ENCODE measurements at regions not wholly inside any gene's neighbourhood (a gene's known extent, or its start where the extent isn't known, plus 50 kb on each side); places are given as distances from the start of the nearest gene placed in this dataset.
"Not testable (repeated sequence)": the region's sequence is repeated elsewhere in the genome, so short reads cannot be mapped to it uniquely, and the experiment has no call there.

DNA sequence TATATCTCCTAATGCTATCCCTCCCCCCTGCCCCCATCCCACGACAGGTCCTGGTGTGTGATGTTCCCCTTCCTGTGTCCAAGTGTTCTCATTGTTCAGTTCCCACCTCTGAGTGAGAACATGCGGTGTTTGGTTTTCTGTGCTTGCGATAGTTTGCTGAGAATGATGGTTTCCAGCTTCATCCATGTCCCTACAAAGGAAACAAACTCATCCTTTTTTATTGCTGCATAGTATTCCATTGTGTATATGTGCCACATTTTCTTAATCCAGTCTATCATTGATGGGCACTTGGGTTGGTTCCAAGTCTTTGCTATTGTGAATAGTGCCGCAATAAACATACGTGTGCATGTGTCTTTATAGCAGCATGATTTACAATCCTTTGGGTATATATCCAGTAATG, 146.9 kb downstream of the LYPLAL1 start:
- DNase-seq (ENCODE audit: low read depth in 2 of 2, low spot score in 1 of 2): not testable (repeated sequence)

DNA sequence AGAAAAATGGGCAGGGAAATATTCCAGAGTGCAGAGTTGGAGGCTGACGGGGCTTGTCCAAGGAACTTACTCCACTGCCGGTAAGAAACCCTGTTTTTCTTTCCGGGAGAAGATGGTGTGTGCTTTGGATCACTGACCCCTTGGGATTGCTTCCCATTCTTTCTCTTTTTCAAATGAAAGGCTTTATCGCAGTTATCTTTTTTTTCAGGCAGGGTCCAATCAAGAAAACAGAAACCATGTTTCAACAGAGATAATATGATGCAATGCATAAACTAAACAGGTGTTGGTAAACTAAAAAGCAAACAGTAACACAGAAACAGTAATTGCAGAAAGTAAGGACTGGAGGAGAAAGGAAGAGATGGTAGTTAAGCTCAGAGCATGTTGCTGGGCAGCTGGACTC, 145.1 kb downstream of the LYPLAL1 start:
- no peak for DNase-seq (ENCODE audit: low read depth in 2 of 2, low spot score in 1 of 2)

DNA sequence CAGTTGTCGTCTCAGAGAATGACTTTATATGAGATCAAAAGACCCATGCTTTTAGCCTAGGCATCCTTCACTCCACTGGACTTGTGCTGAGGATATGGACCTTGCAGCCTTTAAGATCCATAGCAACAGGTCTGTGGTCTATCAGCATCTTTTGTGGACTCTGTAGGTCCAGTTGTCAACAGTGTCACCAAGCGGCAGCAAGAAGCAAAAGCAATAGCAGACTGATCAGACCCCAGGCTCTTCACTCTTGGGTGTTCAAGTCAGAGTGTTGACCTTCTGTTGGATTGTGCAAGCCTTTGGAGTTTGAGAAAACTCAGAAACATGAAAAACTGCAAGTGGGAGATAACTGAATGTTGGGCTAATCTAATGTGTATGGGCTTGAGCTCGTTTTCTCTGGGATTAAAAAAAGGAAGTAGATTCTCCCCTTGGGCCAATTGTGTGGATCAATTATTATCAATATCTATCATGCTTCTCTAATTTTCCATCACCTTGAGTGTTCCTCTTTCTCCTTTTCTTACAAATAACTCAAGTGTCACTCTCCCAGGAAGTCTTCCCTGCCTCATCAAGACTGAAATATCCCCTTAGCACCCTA, 144.2 kb downstream of the LYPLAL1 start:
- no peak for DNase-seq (ENCODE audit: low read depth in 2 of 2, low spot score in 1 of 2)

- no peak for DNase-seq (ENCODE audit: low read depth in 2 of 2, low spot score in 1 of 2)
These were observed 142.4 kb downstream of the LYPLAL1 start for GRCh38 chr1:219316066-219316465.

DNA sequence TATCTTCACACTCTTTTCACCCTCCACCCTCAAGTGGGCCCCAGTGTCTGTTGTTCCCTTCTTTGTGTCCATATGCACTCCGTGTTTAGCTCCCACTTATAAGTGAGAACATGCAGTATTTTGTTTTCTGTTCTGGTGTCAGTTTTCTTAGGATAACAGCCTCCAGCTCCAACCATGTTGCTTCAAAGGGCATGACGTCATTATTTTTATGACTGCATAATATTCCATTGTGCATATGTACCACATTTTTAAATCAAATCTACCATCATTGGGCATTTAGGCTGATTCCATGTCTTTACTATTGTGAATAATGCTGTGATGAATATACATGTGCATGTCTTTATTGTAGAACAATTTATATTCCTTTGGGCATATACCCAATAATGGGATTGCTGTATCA, 140.3 kb downstream of the LYPLAL1 start:
- DNase-seq (ENCODE audit: low read depth in 2 of 2, low spot score in 1 of 2): no peak

GRCh38 chr1:219312967-219313366, 139.3 kb downstream of the LYPLAL1 start:
- DNase-seq (ENCODE audit: low read depth in 2 of 2, low spot score in 1 of 2): no peak

GRCh38 chr1:219310181-219310728, 136.6 kb downstream of the LYPLAL1 start:
- no peak for DNase-seq (ENCODE audit: low read depth in 2 of 2, low spot score in 1 of 2)

DNA sequence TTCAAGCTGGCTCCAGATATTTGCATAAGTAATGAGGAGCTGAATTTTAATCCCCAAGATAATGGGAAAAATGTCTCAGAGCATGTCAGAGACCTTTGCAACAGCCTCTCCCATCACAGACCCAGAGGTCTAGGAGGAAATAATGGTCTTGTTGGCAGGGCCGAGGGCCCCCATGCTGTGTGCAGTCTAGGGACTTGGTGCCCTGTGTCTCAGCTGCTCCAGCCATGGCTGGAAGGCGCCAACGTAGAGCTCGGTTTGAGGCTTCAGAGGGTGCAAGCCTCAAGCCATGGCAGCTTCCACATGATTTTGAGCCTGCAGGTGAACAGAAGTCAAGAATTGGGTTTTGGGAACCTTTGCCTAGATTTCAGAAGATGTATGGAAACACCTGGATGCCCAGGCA, 134.7 kb downstream of the LYPLAL1 start:
- no peak for DNase-seq (ENCODE audit: low read depth in 2 of 2, low spot score in 1 of 2)

DNA sequence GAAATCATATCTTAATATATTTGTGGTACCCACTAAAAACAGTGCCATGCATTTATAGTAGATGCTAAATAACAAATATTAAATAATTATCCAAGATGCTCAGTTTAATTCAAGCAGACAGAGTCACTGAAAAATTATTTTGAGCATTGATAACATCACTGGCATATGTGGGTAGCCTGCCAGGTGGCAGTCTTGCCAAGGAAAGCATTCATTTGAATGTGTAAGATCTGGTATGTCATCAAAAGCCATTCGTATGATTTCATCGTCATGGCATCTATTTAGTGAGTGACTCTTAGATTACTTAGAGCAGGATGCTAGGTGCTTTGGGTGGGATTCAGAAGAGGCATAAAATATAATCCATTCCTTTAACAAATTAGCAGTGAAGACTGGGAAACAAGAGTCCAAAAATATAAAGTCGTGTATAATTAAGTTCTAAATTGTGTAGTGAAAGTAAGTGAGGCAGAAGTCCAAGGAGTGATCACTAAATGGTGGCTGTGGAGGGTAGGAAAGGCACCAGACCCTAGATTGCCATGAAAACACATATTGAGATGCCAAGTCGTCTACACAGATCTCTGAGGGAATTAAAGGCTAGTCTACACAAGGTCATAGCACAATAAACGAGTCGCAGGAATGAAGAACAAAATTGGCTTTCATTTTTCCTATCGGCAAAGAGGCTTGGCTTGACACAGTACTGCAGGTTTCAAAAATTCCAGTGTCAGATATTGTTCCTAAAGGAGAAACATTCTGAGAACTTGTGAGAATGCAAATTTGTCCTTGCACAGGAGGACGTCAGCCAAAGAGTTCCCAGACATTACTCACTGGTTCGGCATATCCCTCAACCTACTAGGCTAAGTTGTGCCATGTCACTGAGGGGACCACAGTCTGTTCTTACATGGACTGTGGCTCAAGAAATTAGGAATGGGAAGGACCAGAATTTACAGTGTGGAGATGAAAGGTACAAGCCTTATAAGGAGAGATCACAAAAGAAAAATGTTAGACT, 130.8 kb downstream of the LYPLAL1 start:
- DNase-seq (ENCODE audit: low read depth in 2 of 2, low spot score in 1 of 2): no peak

GRCh38 chr1:219302697-219303096, 129.0 kb downstream of the LYPLAL1 start:
- no peak for DNase-seq (ENCODE audit: low read depth in 2 of 2, low spot score in 1 of 2)

DNA sequence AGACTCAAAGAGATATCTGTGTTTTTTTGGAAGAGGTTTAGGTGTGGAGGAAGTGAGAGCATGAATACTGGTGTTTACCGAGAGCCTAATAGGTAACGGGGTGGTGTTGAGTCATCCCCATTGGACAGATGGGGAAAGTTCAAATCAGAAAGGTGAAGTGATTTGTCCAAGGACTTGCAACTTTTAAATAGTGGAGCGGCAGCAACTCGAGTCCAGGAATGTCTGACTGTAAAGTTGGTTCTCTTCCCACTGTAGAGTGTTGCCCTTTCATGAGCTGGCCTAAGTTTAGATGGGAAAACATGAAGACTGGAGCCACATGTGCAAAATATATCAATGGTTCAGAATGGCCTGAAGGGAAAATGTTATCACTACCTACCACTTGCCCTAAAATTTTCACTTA, 125.7 kb downstream of the LYPLAL1 start:
- DNase-seq (ENCODE audit: low read depth in 2 of 2, low spot score in 1 of 2): no peak

GRCh38 chr1:219298571-219299148, 125.0 kb downstream of the LYPLAL1 start:
- DNase-seq (ENCODE audit: low read depth in 2 of 2, low spot score in 1 of 2): no peak

DNA sequence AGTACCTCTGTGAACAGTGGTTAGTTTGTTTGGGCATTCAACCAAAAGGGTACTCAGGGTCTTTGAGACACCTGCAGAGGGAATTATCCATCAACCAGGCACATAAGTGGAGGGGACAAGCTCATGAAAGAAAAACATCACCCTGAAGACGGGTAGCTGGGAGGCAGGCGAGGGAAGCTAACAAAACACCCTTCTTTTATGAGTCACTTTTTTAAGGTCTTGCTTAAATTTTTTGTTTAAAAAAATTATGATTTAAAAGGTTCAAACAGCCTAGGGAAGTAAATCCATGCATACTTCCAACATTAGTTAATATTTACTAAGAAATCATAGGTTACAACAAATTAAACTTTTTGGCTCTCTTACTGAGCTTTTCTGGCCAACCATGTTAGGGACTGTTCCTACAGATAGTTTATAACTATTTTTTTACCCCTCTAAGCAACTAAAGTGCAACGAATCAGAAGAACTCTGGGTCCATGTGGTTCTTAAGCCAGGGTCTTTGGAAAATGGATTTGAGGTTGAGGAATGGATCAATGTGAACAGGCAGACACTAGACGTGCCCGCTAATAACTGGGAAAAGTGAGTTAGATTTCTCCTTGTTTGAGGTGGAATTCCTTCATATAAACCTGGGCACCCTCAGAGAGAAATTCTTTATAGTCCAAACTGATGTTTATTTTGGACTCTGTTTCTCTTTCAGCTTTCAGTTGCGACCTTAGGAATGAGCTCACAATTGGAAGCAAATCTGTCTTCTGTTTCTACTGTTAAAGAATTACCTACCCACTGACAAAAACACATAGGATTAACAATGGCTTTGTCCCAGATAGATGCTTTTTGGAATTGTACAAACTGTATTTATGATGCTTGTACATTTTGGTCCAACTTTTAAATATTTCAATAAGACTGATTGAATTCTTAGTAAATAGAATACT, 123.0 kb downstream of the LYPLAL1 start:
- DNase-seq (ENCODE audit: low read depth in 2 of 2, low spot score in 1 of 2): no peak

DNA sequence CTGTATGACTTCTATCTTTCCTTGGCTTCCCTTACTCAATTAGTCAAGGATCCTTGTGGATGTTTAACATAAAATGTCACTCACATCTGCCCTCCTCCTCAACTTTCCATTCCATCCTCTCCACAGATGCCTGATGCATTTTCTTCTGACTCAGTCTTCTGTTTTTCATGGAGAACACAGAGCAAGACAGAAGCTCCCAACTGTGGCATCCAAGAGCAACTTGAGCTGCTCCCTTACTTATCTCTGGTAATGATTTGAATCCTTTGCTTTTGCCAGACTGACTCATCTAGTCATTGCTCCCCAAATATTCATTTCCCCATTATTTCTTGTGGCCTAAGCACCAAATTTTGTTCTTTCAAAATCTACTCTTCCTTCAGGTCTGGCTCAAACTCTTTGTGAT, 120.6 kb downstream of the LYPLAL1 start:
- no peak for DNase-seq (ENCODE audit: low read depth in 2 of 2, low spot score in 1 of 2)

DNA sequence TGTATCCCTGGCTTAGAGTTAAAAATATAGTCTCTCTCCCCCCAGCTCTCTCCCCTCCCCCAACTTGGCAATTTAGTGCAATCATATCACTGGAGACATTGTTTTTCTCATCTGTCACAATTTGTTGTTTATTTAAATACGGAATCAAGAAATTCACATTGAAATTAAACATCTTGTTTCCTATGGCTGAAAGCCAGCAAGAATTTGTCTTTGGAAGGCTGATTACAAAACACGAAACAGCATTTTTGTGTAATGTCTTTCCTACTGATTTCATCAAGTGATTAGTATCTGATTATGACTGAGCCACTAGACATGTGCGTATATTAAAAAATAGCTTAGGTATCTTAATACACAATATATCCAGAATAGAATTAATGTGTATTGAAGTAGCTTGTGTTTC, 119.7 kb downstream of the LYPLAL1 start:
- no peak for DNase-seq (ENCODE audit: low read depth in 2 of 2, low spot score in 1 of 2)

GRCh38 chr1:219292999-219293398, 119.3 kb downstream of the LYPLAL1 start:
- DNase-seq (ENCODE audit: low read depth in 2 of 2, low spot score in 1 of 2): no peak

GRCh38 chr1:219292341-219292740, 118.7 kb downstream of the LYPLAL1 start:
- no peak for DNase-seq (ENCODE audit: low read depth in 2 of 2, low spot score in 1 of 2)

DNA sequence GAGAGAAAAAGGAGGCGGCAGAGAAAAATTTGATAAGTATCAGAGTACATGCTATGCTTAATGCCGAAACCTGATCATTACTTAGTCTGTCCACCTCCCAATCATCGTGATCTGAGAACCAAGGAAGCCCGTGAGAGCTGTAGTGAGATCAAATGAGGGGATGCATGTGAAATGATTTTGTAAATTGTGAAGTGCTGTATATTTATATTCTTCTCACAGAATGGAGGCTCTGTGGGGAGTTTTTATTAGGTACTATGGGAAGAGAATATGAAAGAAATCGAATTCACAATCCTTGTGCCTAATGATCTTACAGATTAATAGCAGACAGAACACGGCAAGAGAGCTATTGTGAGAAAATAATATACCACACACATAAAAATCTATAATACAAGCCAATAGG, 115.5 kb downstream of the LYPLAL1 start:
- no peak for DNase-seq (ENCODE audit: low read depth in 2 of 2, low spot score in 1 of 2)

- no peak for DNase-seq (ENCODE audit: low read depth in 2 of 2, low spot score in 1 of 2)
These were observed 109.9 kb downstream of the LYPLAL1 start for GRCh38 chr1:219283541-219283940.

DNA sequence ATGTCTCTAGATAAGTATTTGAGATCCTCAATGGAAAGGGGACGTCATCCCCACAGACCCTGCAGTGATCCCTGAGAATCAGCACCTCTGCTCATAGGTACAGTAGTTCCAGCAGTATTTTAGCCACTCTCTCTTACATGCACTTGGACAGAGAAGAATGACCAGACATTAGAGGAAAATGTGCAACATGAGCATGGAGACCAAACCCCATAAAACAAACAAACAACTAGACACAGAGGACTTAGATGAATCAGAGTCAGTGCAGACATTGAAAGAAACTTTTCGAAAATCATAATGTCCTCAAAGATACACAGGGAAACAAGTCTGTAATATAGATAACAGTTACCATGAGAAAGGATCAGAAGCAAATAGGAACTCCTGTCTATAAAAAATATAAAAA, 108.2 kb downstream of the LYPLAL1 start:
- DNase-seq (ENCODE audit: low read depth in 2 of 2, low spot score in 1 of 2): no peak
